ENCODE measurements at regions not wholly inside any gene's neighbourhood (a gene's known extent, or its start where the extent isn't known, plus 50 kb on each side); places are given as distances from the start of the nearest gene placed in this dataset.

GRCh38 chr20:61134296-61135030, 117.6 kb upstream of the CDH4 start:
- no peak for DNase-seq (ENCODE audit: extremely low spot score)
- no peak for TF ChIP-seq CTCF (IDR thresholded peaks at IDR 0.05; ENCODE audit: control extremely low read depth, extremely low read depth, low read depth, missing control alignments)
- POLR2A ChIA-PET = no interaction called here
- CTCF ChIA-PET = no interaction called here

GRCh38 chr20:61135266-61135665, 116.8 kb upstream of the CDH4 start:
- no peak for TF ChIP-seq CTCF (IDR thresholded peaks at IDR 0.05; ENCODE audit: control extremely low read depth, extremely low read depth, low read depth, missing control alignments)
- ChIA-PET CTCF (no interaction called here), POLR2A (no interaction called here)
- no peak for DNase-seq (ENCODE audit: extremely low spot score)

- POLR2A ChIA-PET = no interaction called here
These were observed 116.1 kb upstream of the CDH4 start for GRCh38 chr20:61135968-61136367.

GRCh38 chr20:61138566-61138965, 113.5 kb upstream of the CDH4 start:
- TF ChIP-seq CTCF (IDR thresholded peaks at IDR 0.05; ENCODE audit: control extremely low read depth, extremely low read depth, low read depth, missing control alignments) = no peak
- ChIA-PET CTCF (interaction anchor here (1.0 kb wide), 1 partner anchor 10 kb away, joined by 4 read pairs; no protein-coding TSS in a partner anchor), POLR2A (no interaction called here)
- DNase-seq (ENCODE audit: extremely low spot score) = no peak

More at GRCh38 chr20:61135968-61136367, 116.1 kb upstream of the CDH4 start:
- CTCF ChIA-PET = interaction anchor here (1.0 kb wide), 1 partner anchor 27 kb away, joined by 3 read pairs; no protein-coding TSS in a partner anchor
- TF ChIP-seq CTCF (IDR thresholded peaks at IDR 0.05; ENCODE audit: control extremely low read depth, extremely low read depth, low read depth, missing control alignments) = no peak
- no peak for DNase-seq (ENCODE audit: extremely low spot score)

- DNase-seq (ENCODE audit: extremely low spot score) = no peak
- POLR2A ChIA-PET = no interaction called here
- no peak for TF ChIP-seq CTCF (IDR thresholded peaks at IDR 0.05; ENCODE audit: control extremely low read depth, extremely low read depth, low read depth, missing control alignments)
- CTCF ChIA-PET = interaction anchor here (1.0 kb wide), 2 partner anchors 11 to 12 kb away, joined by 4 read pairs; no protein-coding TSS in a partner anchor
These were observed 113.0 kb upstream of the CDH4 start for GRCh38 chr20:61139031-61139430.

GRCh38 chr20:61140576-61140975, 111.5 kb upstream of the CDH4 start:
- DNase-seq (ENCODE audit: extremely low spot score) = no peak
- ChIA-PET POLR2A (no interaction called here), CTCF (no interaction called here)
- no peak for TF ChIP-seq CTCF (IDR thresholded peaks at IDR 0.05; ENCODE audit: control extremely low read depth, extremely low read depth, low read depth, missing control alignments)
